ENCODE measurements at regions not wholly inside any gene's neighbourhood (a gene's known extent, or its start where the extent isn't known, plus 50 kb on each side); places are given as distances from the start of the nearest gene placed in this dataset.

DNA sequence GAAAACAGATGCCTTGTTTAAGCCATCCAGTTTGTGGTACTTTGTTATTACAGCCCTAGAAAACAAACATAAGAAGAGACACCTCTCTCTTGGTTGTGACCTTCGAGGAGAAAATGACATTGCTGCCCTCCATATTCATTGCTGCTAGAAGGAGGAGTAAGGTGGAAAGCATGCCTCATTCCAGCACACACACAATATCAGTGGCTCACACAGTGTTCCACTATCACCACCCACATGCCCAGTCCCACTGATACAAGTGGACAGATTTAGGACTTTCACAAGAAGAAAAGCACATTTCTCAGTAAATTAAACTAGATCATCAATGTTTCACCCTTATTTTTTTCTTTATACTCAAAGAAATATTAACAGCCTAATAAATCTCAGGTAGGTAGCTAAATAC is 143.6 kb downstream of the PHLDA1 start:
- Histone ChIP-seq H2BK15ac (ENCODE audit: low read depth, low read length) (peak overlapping the region; percentile 65; the same call in 1 of the 3 replicates), H3K14ac (replicated peaks; ENCODE audit: low read depth, low read length) (peak overlapping the region; percentile 55), H3K4ac (ENCODE audit: low read depth, low read length) (peak overlapping the region; percentile 70; the same call in 1 of the 2 replicates), H3K27ac (ENCODE audit: insufficient read depth, low read length) (no peak overlapping the region), H2BK5ac (ENCODE audit: low read depth, low read length, poor library complexity, severe bottlenecking) (no peak overlapping the region), H3K18ac (ENCODE audit: low read depth, low read length) (no peak overlapping the region), H2AK5ac (ENCODE audit: low read depth, low read length) (peak overlapping the region; percentile 82; the same call in 1 of the 2 replicates), H4K8ac (ENCODE audit: low read depth in 2 of 2, low read length in 2 of 2) (peak overlapping the region in 1 of 2 experiments; percentile 26; a peak in 1 of 4 replicates), H3K9me3 (ENCODE audit: control insufficient read depth, insufficient read depth, low read length) (no peaks in the 10 kb centered on the region), H3K79me1 (ENCODE audit: low read depth in 1 of 2, low read length in 2 of 2) (no peaks in the 10 kb centered on the region), H3K27me3 (ENCODE audit: control insufficient read depth, insufficient read depth, low read length) (no peaks in the 10 kb centered on the region), H2AK9ac (replicated peaks; ENCODE audit: low read depth, low read length, poor library complexity) (no peak overlapping the region), H2BK120ac (ENCODE audit: low read depth, low read length) (peak overlapping the region; percentile 5; the same call in 1 of the 2 replicates), H4K5ac (ENCODE audit: low read depth, low read length) (no peak overlapping the region), H3K9ac (ENCODE audit: low read depth, low read length) (no peak overlapping the region), H3K36me3 (ENCODE audit: control insufficient read depth, insufficient read depth, low read length) (no peaks in the 10 kb centered on the region), H4K91ac (ENCODE audit: insufficient read depth, low read depth, low read length) (peak overlapping the region; percentile 28; the same call in 1 of the 2 replicates), H3K56ac (ENCODE audit: extremely low read depth, insufficient read depth, low read length) (no peak overlapping the region), H3K4me3 (ENCODE audit: insufficient read depth, low read depth, low read length) (no peak overlapping the region), H3K4me1 (ENCODE audit: control insufficient read depth, insufficient read depth, low read length) (peaks cover 5% of the 10 kb centered on the region; the same call in 1 of the 2 replicates), H2AFZ (replicated peaks; ENCODE audit: low read length, poor library complexity) (no peak overlapping the region), H3K9me1 (ENCODE audit: insufficient read depth, low read length) (peaks cover 7% of the 10 kb centered on the region; the same call in 1 of the 2 replicates), H3K4me2 (ENCODE audit: low read depth, low read length) (no peak overlapping the region), H3K23ac (ENCODE audit: low read depth, low read length) (no peak overlapping the region), H2BK20ac (ENCODE audit: low read depth, low read length) (peak overlapping the region; percentile 20; the same call in 1 of the 2 replicates), H4K20me1 (ENCODE audit: insufficient read depth, low read length) (no peaks in the 10 kb centered on the region)
- CTCF ChIA-PET, result no interaction called here
- TF ChIP-seq CHD1 (IDR thresholded peaks at IDR 0.05; ENCODE audit: low read depth, low read length), result no peak
- no peak for TF ChIP-seq BHLHE40 (IDR thresholded peaks at IDR 0.05; ENCODE audit: low read depth, low read length)
- no peak for TF ChIP-seq RCOR1 (IDR thresholded peaks at IDR 0.05; ENCODE audit: insufficient replicate concordance, low read length)
- TF ChIP-seq SMC3 (IDR thresholded peaks at IDR 0.05; ENCODE audit: low read depth, low read length), result no peak
- no peak for TF ChIP-seq CEBPB (IDR thresholded peaks at IDR 0.05; ENCODE audit: low read depth, low read length)
- no peak for TF ChIP-seq FOS (IDR thresholded peaks at IDR 0.05; ENCODE audit: low read depth, low read length)
- TF ChIP-seq MAZ (IDR thresholded peaks at IDR 0.05; ENCODE audit: borderline replicate concordance, low read depth, low read length), result no peak
- TF ChIP-seq ELK1 (IDR thresholded peaks at IDR 0.05; ENCODE audit: borderline replicate concordance, low read depth, low read length), result no peak
- TF ChIP-seq, protein P1, sequence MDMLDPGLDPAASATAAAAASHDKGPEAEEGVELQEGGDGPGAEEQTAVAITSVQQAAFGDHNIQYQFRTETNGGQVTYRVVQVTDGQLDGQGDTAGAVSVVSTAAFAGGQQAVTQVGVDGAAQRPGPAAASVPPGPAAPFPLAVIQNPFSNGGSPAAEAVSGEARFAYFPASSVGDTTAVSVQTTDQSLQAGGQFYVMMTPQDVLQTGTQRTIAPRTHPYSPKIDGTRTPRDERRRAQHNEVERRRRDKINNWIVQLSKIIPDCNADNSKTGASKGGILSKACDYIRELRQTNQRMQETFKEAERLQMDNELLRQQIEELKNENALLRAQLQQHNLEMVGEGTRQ (IDR thresholded peaks at IDR 0.05; ENCODE audit: low read depth, low read length), result no peak
- no peak for TF ChIP-seq MXI1 (IDR thresholded peaks at IDR 0.05; ENCODE audit: borderline replicate concordance, low read depth, low read length)
- no peak for TF ChIP-seq NFE2L2 (IDR thresholded peaks at IDR 0.05; ENCODE audit: low read depth, low read length)
- no peak for TF ChIP-seq RAD21 (IDR thresholded peaks at IDR 0.05; ENCODE audit: low read length)
- TF ChIP-seq CTCF (conservative IDR thresholded peaks at IDR 0.05; ENCODE audit: low read depth, low read length), result no peak
- TF ChIP-seq RFX5 (IDR thresholded peaks at IDR 0.05; ENCODE audit: low read depth, low read length), result no peak
- no peak for TF ChIP-seq MAFK (IDR thresholded peaks at IDR 0.05; ENCODE audit: low read depth, low read length)
- TF ChIP-seq POLR2A (IDR thresholded peaks at IDR 0.05; ENCODE audit: low read depth, low read length), result no peak
- no CpG with 5 or more reads among the region's 1 CpG for WGBS, 2 experiments (ENCODE audit: extremely low coverage in 2 of 2, insufficient read length in 1 of 2)
- ATAC-seq (ENCODE audit: low read depth) (no peak), DNase-seq (no peak)
- BruUV-seq (replicated peaks), result no TSS peak
- intact Hi-C loops (cut with micrococcal nuclease), result no loop called here
- in situ Hi-C loops (cut with MboI; ENCODE audit: low sequenced_read_pairs), result no loop called here
- dilution Hi-C loops (cut with HindIII; ENCODE audit: low sequenced_read_pairs, unreplicated experiment), result no loop called here
- POLR2A ChIA-PET (ENCODE audit: unreplicated experiment), result no interaction called here
